GM19372 (cell line): ENCODE measurements at regions not wholly inside any gene's neighbourhood (a gene's known extent, or its start where the extent isn't known, plus 50 kb on each side); places are given as distances from the start of the nearest gene placed in this dataset.

Experiments
- ATAC-seq: cut with Tn5 transposase; IDR thresholded peaks from one replicate; pipeline ENCODE4 v1.9.1; 2021; ENCODE audit warnings: mild to moderate bottlenecking, low read depth, moderate library complexity; ENCODE audit not compliant: unreplicated experiment

DNA sequence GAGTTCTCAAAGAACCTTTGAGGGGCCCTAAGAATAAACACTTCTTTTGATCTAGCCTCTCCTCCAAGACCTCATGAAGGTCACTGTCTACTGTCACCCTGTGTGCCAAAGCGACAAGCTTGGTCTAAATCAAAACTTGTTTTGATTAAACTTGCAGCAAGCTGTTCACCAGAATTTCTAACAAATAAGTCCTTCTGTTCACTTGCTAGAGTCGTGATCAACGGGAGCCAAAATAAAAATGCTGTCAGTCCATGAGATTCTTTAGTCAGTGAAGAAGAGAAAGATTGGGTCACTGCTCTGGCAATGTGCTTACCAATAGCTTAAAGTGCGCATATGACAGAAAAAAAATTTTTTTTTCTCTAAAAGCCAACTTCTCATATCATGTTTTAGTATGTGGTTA lies 53.9 kb upstream of the GALNT5 start:
- ATAC-seq, result no peak

GRCh38 chr2:157204401-157204800 lies 53.1 kb upstream of the GALNT5 start:
- no peak for ATAC-seq

DNA sequence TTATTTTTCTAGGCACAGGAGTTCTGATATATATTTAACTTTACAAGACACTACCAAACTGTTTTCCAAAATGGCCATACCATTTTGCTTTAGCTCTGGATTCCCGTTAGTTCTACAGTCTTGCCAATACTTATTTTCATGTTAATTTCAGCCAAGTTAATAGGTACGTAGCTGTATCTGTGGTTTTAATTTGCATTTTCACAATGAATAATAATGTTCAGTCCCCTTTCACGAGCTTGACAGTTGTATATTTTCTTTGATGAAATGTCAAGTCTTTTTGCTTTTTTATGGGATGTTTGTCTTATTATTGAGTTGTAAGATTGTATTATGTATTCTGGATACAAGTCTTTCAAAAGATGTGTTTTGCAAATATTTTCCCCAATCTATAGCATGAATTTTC lies 50.6 kb upstream of the GALNT5 start:
- ATAC-seq, result no peak
